Skeletal muscle tissue (tissue), 3 donors: ENCODE measurements at regions not wholly inside any gene's neighbourhood (a gene's known extent, or its start where the extent isn't known, plus 50 kb on each side); places are given as distances from the start of the nearest gene placed in this dataset.
A peak's percentile ranks its signal among the peaks of the same experiment; 100 is the strongest.

Source experiments
- H3K27ac ChIP-seq: one replicate; pipeline ENCODE4 v1.7.0; 2013; ENCODE audit warnings: mild to moderate bottlenecking, low read depth, low read length, inconsistent platforms
- H3K27me3 ChIP-seq, 3 donors: one replicate each; pipeline ENCODE4 v1.7.0; 2013; ENCODE audit warnings: low read length in 3 of 3; ENCODE audit not compliant: control insufficient read depth in 3 of 3, insufficient read depth in 3 of 3
- H3K36me3 ChIP-seq, 3 donors: one replicate each; pipeline ENCODE4 v1.7.0; 2013; ENCODE audit warnings: low read length in 3 of 3; ENCODE audit not compliant: control insufficient read depth in 3 of 3, insufficient read depth in 3 of 3
- H3K4me1 ChIP-seq, 3 donors: one replicate each; pipeline ENCODE4 v1.7.0; 2013; ENCODE audit warnings: low read length in 3 of 3, mild to moderate bottlenecking in 3 of 3; ENCODE audit not compliant: control insufficient read depth in 3 of 3, insufficient read depth in 3 of 3
- H3K4me3 ChIP-seq, 3 donors: one replicate each; pipeline ENCODE4 v1.7.0; 2013; ENCODE audit warnings: low read length in 3 of 3
- H3K9ac ChIP-seq, 3 donors: one replicate each; pipeline ENCODE4 v1.7.0; 2013; ENCODE audit warnings: low read length in 3 of 3, mild to moderate bottlenecking in 3 of 3, moderate library complexity in 2 of 3, low read depth in 1 of 3
- H3K9me3 ChIP-seq, 3 donors: one replicate each; pipeline ENCODE4 v1.7.0; 2013; ENCODE audit warnings: low read length in 3 of 3; ENCODE audit not compliant: control insufficient read depth in 3 of 3
- donor health status: Osteomylitis.

DNA sequence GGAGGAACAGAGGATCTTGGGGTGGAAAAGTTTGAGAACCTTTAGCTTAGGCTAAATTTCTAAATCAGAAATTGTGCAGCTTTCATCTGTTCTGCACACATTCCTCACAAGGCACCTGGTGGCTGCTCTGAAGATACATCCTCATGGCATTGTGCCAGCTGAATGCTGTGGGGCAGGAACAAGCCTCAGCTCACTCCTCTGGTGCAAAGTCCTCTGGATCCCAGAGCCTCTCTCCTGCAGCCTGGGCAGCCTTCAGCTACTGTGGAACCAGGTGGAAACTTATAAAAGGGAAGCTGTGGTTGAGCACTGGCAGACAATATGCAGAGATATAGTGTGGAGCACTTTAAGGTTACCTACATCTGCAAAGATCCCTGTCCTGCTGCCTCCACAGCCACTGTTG lies 72.3 kb downstream of the KCTD12 start:
- H3K9ac ChIP-seq, result no peak overlapping the region
- no peaks in the 10 kb centered on the region for H3K9me3 ChIP-seq
- H3K4me1 ChIP-seq, result peaks cover 0 to 16% (median 11%) of the 10 kb centered on the region in 3 donors
- H3K4me3 ChIP-seq, result no peak overlapping the region
- H3K36me3 ChIP-seq, result no peaks in the 10 kb centered on the region
- H3K27ac ChIP-seq, result no peak overlapping the region
- H3K27me3 ChIP-seq, result no peaks in the 10 kb centered on the region

DNA sequence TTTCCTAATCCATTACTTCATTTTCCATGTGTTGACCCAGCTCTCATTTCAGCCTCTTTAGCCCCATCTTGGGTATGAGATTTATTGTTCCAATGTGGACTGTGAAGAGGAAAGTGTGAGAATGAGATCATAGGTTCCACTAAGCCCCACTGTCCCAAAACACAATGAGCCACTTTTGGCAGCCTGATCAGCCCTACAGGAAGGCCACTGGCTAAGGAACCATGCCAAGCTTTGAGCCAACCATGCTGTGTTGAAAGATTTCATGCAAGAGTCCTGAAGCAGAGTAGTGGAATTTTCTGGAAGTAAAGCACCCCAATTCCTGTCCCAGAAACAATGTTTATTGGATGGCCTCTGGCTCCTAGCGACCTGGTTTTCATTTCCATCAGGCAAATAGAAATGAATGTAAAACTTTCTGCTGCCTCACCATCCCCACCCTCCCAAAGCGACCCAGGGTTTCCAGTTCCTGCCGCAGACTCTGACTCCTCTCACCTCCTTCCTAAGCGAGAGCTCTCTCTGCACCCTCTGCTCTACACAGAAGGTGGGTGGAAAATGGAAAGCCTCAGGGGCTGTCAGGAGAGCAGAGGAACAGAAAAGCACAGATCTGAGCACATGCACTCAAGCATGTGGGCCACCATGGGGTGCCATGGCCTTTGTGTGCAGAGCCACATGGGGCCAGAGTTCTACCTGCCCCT lies 73.1 kb downstream of the KCTD12 start:
- Histone ChIP-seq H3K27ac (peak overlapping the region; percentile 14), H3K36me3 (no peaks in the 10 kb centered on the region), H3K27me3 (no peaks in the 10 kb centered on the region), H3K9ac (no peak overlapping the region), H3K9me3 (no peaks in the 10 kb centered on the region), H3K4me3 (no peak overlapping the region), H3K4me1 (peaks cover 0 to 16% (median 11%) of the 10 kb centered on the region in 3 donors)

DNA sequence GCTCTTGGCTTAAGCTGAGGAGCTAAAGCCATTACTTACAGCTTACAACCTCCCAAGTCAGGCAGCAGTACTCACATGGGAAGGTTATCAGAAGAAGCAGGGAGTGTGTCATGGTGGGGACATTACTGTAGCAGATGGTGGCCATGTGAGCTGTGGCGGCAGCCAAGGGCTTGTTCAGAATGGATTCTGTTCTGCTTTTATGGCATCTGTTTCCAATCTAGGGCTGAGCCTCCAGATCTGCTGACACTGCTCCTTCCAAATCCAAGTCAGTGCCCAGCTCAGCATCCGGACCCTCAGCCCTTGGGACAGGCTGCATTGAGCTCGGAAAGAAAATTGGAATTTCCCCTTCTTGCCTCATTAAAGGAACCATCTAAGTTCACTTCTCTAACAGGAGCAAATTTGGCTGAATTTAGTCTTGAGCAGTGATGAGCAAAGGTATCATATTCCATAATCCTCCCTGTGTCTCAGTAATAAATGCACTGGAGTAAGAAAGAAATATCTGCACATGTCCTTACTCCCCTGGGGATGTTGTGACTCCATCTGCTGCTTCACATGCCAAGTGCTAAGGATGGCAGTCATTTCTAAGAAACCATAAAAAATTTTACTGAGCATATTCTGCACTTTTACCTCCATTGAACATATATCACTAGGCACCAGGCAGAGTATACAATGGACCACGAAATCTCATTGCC lies 73.9 kb downstream of the KCTD12 start:
- H3K9me3 ChIP-seq, result no peaks in the 10 kb centered on the region
- peak overlapping the region; percentile 51 for H3K27ac ChIP-seq
- peaks cover 0 to 16% (median 11%) of the 10 kb centered on the region in 3 donors for H3K4me1 ChIP-seq
- no peak overlapping the region for H3K9ac ChIP-seq
- H3K36me3 ChIP-seq, result no peaks in the 10 kb centered on the region
- no peak overlapping the region for H3K4me3 ChIP-seq
- H3K27me3 ChIP-seq, result no peaks in the 10 kb centered on the region

DNA sequence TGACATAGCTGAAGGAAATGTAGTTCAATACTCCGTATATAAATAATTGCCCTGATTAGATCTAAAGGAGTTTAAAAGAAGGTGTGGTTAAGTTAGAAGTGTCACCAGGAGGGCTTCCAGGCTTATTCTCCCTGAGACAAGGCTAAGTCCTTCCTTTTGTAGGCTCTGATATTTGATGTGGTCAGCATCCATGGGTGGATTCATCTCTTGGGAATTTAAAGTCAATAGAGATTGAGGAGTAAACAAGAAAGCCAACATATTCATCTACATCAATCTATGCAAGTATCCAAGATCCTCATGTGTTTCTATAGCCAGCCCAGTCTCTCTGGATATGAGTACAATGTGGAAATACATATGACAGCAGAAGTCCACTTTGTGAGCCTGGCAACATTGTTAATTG lies 76.8 kb downstream of the KCTD12 start:
- no peaks in the 10 kb centered on the region for H3K9me3 ChIP-seq
- no peaks in the 10 kb centered on the region for H3K36me3 ChIP-seq
- H3K9ac ChIP-seq, result no peak overlapping the region
- peaks cover 0 to 16% (median 11%) of the 10 kb centered on the region in 3 donors for H3K4me1 ChIP-seq
- H3K27ac ChIP-seq, result no peak overlapping the region
- H3K4me3 ChIP-seq, result no peak overlapping the region
- H3K27me3 ChIP-seq, result no peaks in the 10 kb centered on the region

DNA sequence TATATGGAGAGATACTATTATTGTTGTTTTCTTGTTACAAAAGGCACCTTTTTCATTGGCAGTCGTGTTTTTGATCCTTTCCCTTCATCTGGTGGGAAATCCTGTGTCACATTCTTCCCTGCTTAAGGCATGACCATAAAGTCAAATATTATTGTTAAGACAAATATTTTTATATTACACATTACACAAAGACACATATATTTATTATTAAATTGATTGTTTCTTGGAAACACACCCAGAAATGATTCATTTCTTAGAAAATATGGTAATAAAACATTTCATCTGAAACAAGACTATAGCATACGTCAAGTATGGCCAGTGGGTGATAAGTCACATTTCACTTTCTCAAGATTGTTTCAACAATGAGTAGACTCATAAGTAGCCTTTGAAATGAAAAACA lies 77.3 kb downstream of the KCTD12 start:
- peaks cover 0 to 16% (median 11%) of the 10 kb centered on the region in 3 donors for H3K4me1 ChIP-seq
- H3K4me3 ChIP-seq, result no peak overlapping the region
- no peaks in the 10 kb centered on the region for H3K9me3 ChIP-seq
- no peaks in the 10 kb centered on the region for H3K27me3 ChIP-seq
- no peak overlapping the region for H3K9ac ChIP-seq
- H3K27ac ChIP-seq, result no peak overlapping the region
- no peaks in the 10 kb centered on the region for H3K36me3 ChIP-seq

DNA sequence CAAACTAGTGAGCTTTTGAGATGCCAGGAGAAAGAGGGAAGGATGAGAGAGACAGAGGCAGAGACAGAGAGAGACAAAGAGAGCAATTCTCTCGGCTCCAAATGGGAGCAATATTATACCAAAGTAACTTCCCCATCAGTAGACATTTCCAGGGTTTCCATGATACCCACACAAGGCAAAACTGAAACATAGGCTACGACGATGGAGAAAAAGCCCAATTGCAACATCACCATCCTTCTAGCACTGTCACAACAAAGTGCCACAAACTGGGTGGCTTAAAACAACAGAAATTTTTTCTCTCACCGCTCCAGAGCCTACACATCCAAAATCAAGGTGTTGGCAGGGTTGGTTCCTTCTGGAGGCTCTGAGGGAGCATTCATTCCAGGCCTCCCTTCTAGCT lies 81.4 kb downstream of the KCTD12 start:
- no peaks in the 10 kb centered on the region for H3K9me3 ChIP-seq
- no peak overlapping the region for H3K4me3 ChIP-seq
- H3K27me3 ChIP-seq, result no peaks in the 10 kb centered on the region
- no peak overlapping the region for H3K27ac ChIP-seq
- no peaks in the 10 kb centered on the region for H3K36me3 ChIP-seq
- no peaks in the 10 kb centered on the region for H3K4me1 ChIP-seq
- no peak overlapping the region for H3K9ac ChIP-seq

DNA sequence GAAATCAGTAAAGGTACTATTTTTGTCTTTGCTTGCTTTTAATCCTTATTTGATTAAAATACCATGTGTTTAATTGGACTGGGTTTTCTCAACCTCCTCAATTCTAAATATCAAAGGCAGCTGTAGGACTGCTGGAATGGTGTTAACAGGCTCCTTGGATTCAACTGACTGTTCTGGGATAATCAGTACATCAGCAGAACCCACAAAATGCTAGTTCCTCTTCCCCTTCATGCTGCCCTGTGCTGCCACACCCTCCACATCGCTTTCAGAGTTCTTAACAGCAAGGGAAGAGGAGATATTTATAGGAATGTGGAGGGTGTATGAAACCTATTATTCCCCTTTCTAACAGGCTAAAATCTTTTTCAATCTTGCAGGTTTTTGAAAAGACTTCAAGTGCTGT lies 82.4 kb downstream of the KCTD12 start:
- no peak overlapping the region for H3K4me3 ChIP-seq
- H3K9ac ChIP-seq, result no peak overlapping the region
- H3K9me3 ChIP-seq, result no peaks in the 10 kb centered on the region
- no peaks in the 10 kb centered on the region for H3K27me3 ChIP-seq
- no peak overlapping the region for H3K27ac ChIP-seq
- H3K36me3 ChIP-seq, result no peaks in the 10 kb centered on the region
- no peaks in the 10 kb centered on the region for H3K4me1 ChIP-seq

DNA sequence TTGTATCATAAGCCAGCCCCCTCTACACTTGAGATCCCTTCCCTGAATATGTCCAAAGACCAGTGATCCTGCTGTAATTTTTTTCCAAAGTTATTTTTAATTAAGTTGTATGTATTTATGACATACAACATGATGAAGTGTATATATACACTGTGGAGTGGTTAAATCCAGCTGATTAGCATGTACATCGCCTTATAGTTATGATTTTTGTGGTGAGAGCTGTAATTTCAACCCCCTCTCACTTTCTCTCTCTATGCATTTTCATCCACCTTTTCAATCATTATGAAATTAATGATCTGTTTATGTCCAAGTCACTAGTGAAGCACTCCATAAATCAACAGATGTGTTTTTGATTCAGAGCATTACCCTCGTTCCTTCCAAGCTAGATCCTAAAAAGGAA lies 85.3 kb downstream of the KCTD12 start:
- Histone ChIP-seq H3K4me1 (no peaks in the 10 kb centered on the region), H3K27ac (no peak overlapping the region)

DNA sequence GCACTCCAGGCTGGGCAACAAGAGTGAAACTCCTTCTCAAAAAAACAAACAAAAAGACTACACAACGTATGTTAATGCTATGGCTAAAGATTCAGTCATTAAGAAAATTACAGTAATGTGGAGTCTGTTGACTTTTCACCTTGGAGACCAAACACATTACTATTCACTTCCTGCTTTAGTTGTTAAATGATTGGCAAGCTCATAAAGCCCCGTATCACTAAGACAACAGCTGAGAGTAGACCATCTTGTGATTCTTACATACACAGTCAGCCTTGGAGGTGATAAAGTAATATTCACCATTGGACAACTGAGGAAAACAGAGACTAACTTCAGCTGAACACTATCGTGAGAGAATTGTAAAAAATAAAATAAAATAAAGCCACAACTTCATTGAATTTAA lies 86.5 kb downstream of the KCTD12 start:
- no peaks in the 10 kb centered on the region for H3K27me3 ChIP-seq
- H3K4me3 ChIP-seq, result no peak overlapping the region
- no peaks in the 10 kb centered on the region for H3K36me3 ChIP-seq
- H3K27ac ChIP-seq, result no peak overlapping the region
- no peaks in the 10 kb centered on the region for H3K4me1 ChIP-seq
- H3K9me3 ChIP-seq, result no peaks in the 10 kb centered on the region
- no peak overlapping the region for H3K9ac ChIP-seq

More for the DNA sequence above, 85.3 kb downstream of the KCTD12 start:
- Histone ChIP-seq H3K9me3 (no peaks in the 10 kb centered on the region), H3K9ac (no peak overlapping the region), H3K4me3 (no peak overlapping the region), H3K27me3 (no peaks in the 10 kb centered on the region), H3K36me3 (no peaks in the 10 kb centered on the region)

DNA sequence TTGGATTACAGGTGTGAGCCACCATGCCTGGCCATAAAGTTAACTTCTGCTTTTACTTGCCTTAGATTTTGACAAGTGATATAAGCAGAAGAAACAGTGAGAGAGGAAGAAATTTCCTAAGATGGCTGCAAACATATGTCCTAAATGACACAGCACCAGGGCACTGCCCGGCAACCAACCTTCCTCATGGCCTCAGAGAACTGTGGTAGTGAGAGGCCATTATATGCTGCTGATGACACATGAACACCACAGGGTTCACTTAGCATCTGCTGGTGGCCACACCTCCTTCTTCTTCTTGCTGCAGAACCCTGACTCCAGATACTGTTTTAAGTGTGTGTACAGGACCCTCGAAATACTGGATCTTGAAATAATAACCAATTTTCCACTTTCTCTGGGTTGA lies 88.2 kb downstream of the KCTD12 start:
- no peak overlapping the region for H3K27ac ChIP-seq

More for the DNA sequence above, 88.2 kb downstream of the KCTD12 start:
- peaks cover 0 to under 1% (median 0%) of the 10 kb centered on the region in 3 donors for H3K4me1 ChIP-seq
- H3K27me3 ChIP-seq, result no peaks in the 10 kb centered on the region
- no peaks in the 10 kb centered on the region for H3K36me3 ChIP-seq
- H3K9ac ChIP-seq, result no peak overlapping the region
- H3K4me3 ChIP-seq, result no peak overlapping the region
- H3K9me3 ChIP-seq, result no peaks in the 10 kb centered on the region
